HEK293T (cell line): ENCODE measurements at regions not wholly inside any gene's neighbourhood (a gene's known extent, or its start where the extent isn't known, plus 50 kb on each side); places are given as distances from the start of the nearest gene placed in this dataset.

ENCODE experiments used
- L3MBTL2 ChIP-seq: fragments of 450-650 bp; conservative IDR thresholded peaks from 2 replicates; pipeline ENCODE4 v1.6.1; 2016; ENCODE audit warnings: mild to moderate bottlenecking
- SP1 ChIP-seq: fragments of 450-650 bp; IDR thresholded peaks from 2 replicates; pipeline ENCODE4 v1.6.1; 2017
- SUZ12 ChIP-seq: fragments of 450-650 bp; IDR thresholded peaks from 2 replicates; pipeline ENCODE4 v1.6.1; 2016; ENCODE audit warnings: mild to moderate bottlenecking

GRCh38 chr22:45103756-45104155, 60.0 kb upstream of the NUP50 start:
- TF ChIP-seq SUZ12 (no peak), L3MBTL2 (no peak), SP1 (no peak)
